A549 (cell line): ENCODE measurements at regions not wholly inside any gene's neighbourhood (a gene's known extent, or its start where the extent isn't known, plus 50 kb on each side); places are given as distances from the start of the nearest gene placed in this dataset.

ENCODE experiments used
- ATAC-seq, 2 experiments: fragments of 200-7000 bp in 1 of 2; fragments of >200 bp in 1 of 2; cut with Nextera tagmentation in 1 of 2; cut with Tn5 transposase in 1 of 2; 3 replicates each; pipeline versions ENCODE4 v1.8.0 to v1.9.1; 2018 to 2020; ENCODE audit warnings: mild to moderate bottlenecking in 1 of 2, moderate library complexity in 1 of 2
- CTCF ChIA-PET: fragments of 300-600 bp; sonication (Branson Sonifier 250); formaldehyde crosslinking; extraction: SDS; loops from one replicate; lab custom pipeline; 2021; ENCODE audit warnings: antibody characterized with exemption, inconsistent platforms; lab: Yijun Ruan, JAX
- POLR2A ChIA-PET: fragments of 350-600 bp; formaldehyde crosslinking; extraction: SDS; loops from one replicate; lab custom pipeline; 2021; ENCODE audit warnings: antibody characterized with exemption, inconsistent platforms; lab: Yijun Ruan, JAX
- DNase-seq, 2 experiments: peaks; one replicate each; pipeline versions ENCODE4 v3.0.0 to v3.0.0-alpha.2; 2011 to 2016; ENCODE audit warnings: low read depth in 1 of 2, low spot score in 1 of 2
- FAIRE-seq: peaks from 2 replicates; lab custom pipeline; 2011; peaks lifted over from hg19 to GRCh38; lab: Jason Lieb, UNC
- H3K27ac ChIP-seq, 2 experiments: fragments of >200 bp; sonication (Bioruptor Twin); formaldehyde crosslinking; 3 replicates each; pipeline ENCODE4 v1.5.1; 2016 to 2017
- H3K4me1 ChIP-seq: fragments of >200 bp; sonication (Bioruptor Twin); formaldehyde crosslinking; 3 replicates; pipeline ENCODE4 v1.6.1; 2016
- H3K4me2 ChIP-seq: fragments of >200 bp; sonication (Bioruptor Twin); formaldehyde crosslinking; 3 replicates; pipeline ENCODE4 v1.6.1; 2016
- H3K4me3 ChIP-seq: fragments of >200 bp; sonication (Bioruptor Twin); formaldehyde crosslinking; 3 replicates; pipeline ENCODE4 v1.5.1; 2016
- H3K9me3 ChIP-seq: fragments of >200 bp; sonication (Bioruptor Twin); formaldehyde crosslinking; 3 replicates; pipeline ENCODE4 v1.6.1; 2016
- CBX2 ChIP-seq: fragments of 200-600 bp; sonication (generic); IDR thresholded peaks from 2 replicates; pipeline ENCODE4 v1.6.1; 2016; ENCODE audit warnings: low read depth, mild to moderate bottlenecking, borderline replicate concordance
- CEBPB ChIP-seq, 2 experiments: fragments of >200 bp in 1 of 2; sonication (Bioruptor Twin) in 1 of 2; formaldehyde crosslinking in 1 of 2; IDR thresholded peaks; 2 replicates each; pipeline ENCODE4 v1.6.1; 2012 to 2016
- FOSL2 ChIP-seq, 2 experiments: fragments of 450-650 bp in 1 of 2; fragments of >200 bp in 1 of 2; sonication (Bioruptor Twin) in 1 of 2; formaldehyde crosslinking; IDR thresholded peaks; 2 replicates each; pipeline versions ENCODE4 v1.5.0 to v1.6.1; 2016 to 2020; ENCODE audit warnings: mild to moderate bottlenecking in 1 of 2, moderate library complexity in 1 of 2
- FOXS1 ChIP-seq: fragments of 250-450 bp; sonication (Bioruptor Pico); IDR thresholded peaks from 2 replicates; pipeline ENCODE4 v1.5.0; 2020; ENCODE audit warnings: mild to moderate bottlenecking, moderate library complexity
- HOXA7 ChIP-seq: fragments of 250-450 bp; sonication (Bioruptor Pico); IDR thresholded peaks from 2 replicates; pipeline ENCODE4 v1.5.0; 2020; ENCODE audit warnings: mild to moderate bottlenecking, moderate library complexity
- HOXB5 ChIP-seq: fragments of 250-450 bp; sonication (Bioruptor Pico); IDR thresholded peaks from 2 replicates; pipeline ENCODE4 v1.5.0; 2020; ENCODE audit warnings: mild to moderate bottlenecking, moderate library complexity
- KDM1A ChIP-seq: fragments of 200-600 bp; sonication (generic); IDR thresholded peaks from 2 replicates; pipeline ENCODE4 v1.6.1; 2016; ENCODE audit warnings: low read depth, mild to moderate bottlenecking
- KDM5A ChIP-seq: fragments of 200-600 bp; sonication (generic); IDR thresholded peaks from 2 replicates; pipeline ENCODE4 v1.6.1; 2016; ENCODE audit warnings: antibody characterized with exemption, mild to moderate bottlenecking
- RAD21 ChIP-seq, 2 experiments: fragments of >200 bp in 1 of 2; sonication (Bioruptor Twin) in 1 of 2; formaldehyde crosslinking in 1 of 2; IDR thresholded peaks in 1 of 2; conservative IDR thresholded peaks in 1 of 2; 2 replicates in 1 of 2; 3 replicates in 1 of 2; pipeline ENCODE4 v1.6.1; 2012 to 2018; ENCODE audit warnings: inconsistent platforms in 1 of 2
- RARB ChIP-seq: fragments of 250-450 bp; sonication (Bioruptor Pico); IDR thresholded peaks from 2 replicates; pipeline ENCODE4 v1.8.0; 2021; ENCODE audit warnings: mild to moderate bottlenecking, moderate library complexity
- SMC3 ChIP-seq: fragments of >200 bp; sonication (Bioruptor Twin); formaldehyde crosslinking; IDR thresholded peaks from 3 replicates; pipeline ENCODE4 v1.6.1; 2018; ENCODE audit warnings: inconsistent platforms
- TP53 ChIP-seq: fragments of 250-450 bp; sonication (Bioruptor Pico); IDR thresholded peaks from 2 replicates; pipeline ENCODE4 v1.5.0; 2021; ENCODE audit warnings: mild to moderate bottlenecking, moderate library complexity
- WGBS: methylation state at CpG from one replicate; pipeline ENCODE4 v1.1.6; 2017; ENCODE audit errors: missing lambda C conversion rate; 5-methylcytosine and 5-hydroxymethylcytosine counted together
- TF ChIP-seq, protein P1 (sequence below): fragments of >200 bp; sonication (Bioruptor Twin); formaldehyde crosslinking; IDR thresholded peaks from 3 replicates; pipeline ENCODE4 v1.5.1; 2016
- TF ChIP-seq, protein P2 (sequence below): fragments of 250-450 bp; sonication (Bioruptor Pico); IDR thresholded peaks from 2 replicates; pipeline ENCODE4 v1.5.0; 2021; ENCODE audit warnings: mild to moderate bottlenecking, moderate library complexity, borderline replicate concordance
- TF ChIP-seq, protein P3 (sequence below): IDR thresholded peaks from 2 replicates; pipeline ENCODE4 v1.6.1; 2012
- TF ChIP-seq, protein P4 (sequence below): fragments of 150-350 bp; IDR thresholded peaks from 2 replicates; pipeline ENCODE4 v1.6.1; 2014; ENCODE audit warnings: low read depth, mild to moderate bottlenecking, low read length
- TF ChIP-seq, protein P5 (sequence below): fragments of 200-600 bp; sonication (generic); IDR thresholded peaks from 2 replicates; pipeline ENCODE4 v1.6.1; 2016; ENCODE audit warnings: antibody characterized with exemption, mild to moderate bottlenecking, moderate library complexity

DNA sequence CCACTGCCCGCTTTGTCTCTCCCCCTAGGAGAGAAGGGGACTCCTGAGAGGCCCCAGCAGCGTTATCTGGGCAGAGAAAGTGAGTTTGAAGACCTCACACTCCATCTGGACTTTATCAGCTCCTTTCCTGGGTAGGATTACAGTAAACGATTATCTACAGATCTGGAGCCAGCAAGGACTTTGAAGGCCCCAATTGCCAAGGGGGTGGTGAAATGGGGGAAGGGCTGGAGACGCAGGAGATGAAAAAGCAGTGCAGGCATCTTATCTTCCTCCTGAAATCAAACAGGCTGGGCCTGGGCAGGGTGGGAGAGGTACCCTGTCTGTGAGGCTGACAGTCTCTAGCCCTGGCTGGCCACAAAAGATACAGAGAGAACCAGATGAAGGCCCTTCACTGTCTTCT, 105.8 kb upstream of the MSX2 start:
- ATAC-seq = no peak
- Histone ChIP-seq H3K4me1 (no peaks in the 10 kb centered on the region), H3K27ac (no peak overlapping the region), H3K9me3 (peaks cover 4% of the 10 kb centered on the region; the same call in 1 of the 3 replicates), H3K4me2 (no peak overlapping the region), H3K4me3 (no peak overlapping the region)
- ChIA-PET CTCF (no interaction called here), POLR2A (no interaction called here)
- 43% methylated on average over 4 of the region's 4 CpGs for WGBS
- FAIRE-seq = no peak
- TF ChIP-seq TP53 (no peak), KDM1A (no peak), CBX2 (no peak), FOXS1 (no peak), HOXA7 (CRISPR knock-in tag) (no peak), KDM5A (no peak), HOXB5 (CRISPR knock-in tag) (no peak), FOSL2 (IDR thresholded peaks at IDR 0.05) (no peak), FOSL2 (CRISPR knock-in tag; IDR thresholded peaks at IDR 0.05) (no peak)
- TF ChIP-seq, protein P1, sequence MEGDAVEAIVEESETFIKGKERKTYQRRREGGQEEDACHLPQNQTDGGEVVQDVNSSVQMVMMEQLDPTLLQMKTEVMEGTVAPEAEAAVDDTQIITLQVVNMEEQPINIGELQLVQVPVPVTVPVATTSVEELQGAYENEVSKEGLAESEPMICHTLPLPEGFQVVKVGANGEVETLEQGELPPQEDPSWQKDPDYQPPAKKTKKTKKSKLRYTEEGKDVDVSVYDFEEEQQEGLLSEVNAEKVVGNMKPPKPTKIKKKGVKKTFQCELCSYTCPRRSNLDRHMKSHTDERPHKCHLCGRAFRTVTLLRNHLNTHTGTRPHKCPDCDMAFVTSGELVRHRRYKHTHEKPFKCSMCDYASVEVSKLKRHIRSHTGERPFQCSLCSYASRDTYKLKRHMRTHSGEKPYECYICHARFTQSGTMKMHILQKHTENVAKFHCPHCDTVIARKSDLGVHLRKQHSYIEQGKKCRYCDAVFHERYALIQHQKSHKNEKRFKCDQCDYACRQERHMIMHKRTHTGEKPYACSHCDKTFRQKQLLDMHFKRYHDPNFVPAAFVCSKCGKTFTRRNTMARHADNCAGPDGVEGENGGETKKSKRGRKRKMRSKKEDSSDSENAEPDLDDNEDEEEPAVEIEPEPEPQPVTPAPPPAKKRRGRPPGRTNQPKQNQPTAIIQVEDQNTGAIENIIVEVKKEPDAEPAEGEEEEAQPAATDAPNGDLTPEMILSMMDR = no peak
- TF ChIP-seq, protein P2, sequence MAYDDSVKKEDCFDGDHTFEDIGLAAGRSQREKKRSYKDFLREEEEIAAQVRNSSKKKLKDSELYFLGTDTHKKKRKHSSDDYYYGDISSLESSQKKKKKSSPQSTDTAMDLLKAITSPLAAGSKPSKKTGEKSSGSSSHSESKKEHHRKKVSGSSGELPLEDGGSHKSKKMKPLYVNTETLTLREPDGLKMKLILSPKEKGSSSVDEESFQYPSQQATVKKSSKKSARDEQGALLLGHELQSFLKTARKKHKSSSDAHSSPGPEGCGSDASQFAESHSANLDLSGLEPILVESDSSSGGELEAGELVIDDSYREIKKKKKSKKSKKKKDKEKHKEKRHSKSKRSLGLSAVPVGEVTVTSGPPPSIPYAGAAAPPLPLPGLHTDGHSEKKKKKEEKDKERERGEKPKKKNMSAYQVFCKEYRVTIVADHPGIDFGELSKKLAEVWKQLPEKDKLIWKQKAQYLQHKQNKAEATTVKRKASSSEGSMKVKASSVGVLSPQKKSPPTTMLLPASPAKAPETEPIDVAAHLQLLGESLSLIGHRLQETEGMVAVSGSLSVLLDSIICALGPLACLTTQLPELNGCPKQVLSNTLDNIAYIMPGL = no peak
- TF ChIP-seq, protein P3, sequence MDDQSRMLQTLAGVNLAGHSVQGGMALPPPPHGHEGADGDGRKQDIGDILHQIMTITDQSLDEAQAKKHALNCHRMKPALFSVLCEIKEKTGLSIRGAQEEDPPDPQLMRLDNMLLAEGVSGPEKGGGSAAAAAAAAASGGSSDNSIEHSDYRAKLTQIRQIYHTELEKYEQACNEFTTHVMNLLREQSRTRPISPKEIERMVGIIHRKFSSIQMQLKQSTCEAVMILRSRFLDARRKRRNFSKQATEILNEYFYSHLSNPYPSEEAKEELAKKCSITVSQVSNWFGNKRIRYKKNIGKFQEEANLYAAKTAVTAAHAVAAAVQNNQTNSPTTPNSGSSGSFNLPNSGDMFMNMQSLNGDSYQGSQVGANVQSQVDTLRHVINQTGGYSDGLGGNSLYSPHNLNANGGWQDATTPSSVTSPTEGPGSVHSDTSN = no peak
- no peak for DNase-seq

DNA sequence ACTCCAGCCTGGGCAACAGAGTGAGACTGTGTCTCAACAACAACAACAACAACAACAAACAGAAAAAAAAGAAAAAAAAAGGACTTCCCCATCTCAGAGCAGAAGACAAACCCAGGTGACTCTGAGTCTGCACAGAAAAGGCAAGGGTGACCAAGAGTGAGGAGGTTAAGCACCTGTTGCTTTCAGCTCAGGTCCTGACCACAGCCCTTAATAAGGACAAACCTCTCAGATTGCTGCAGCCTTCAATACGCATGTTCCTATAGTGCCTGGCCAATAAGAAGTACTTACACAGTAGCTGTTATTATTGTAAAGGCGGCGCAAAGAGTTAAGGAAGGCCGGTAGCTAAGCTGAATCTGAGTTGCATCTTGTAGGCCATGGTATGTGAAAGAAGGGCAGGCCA, 102.3 kb upstream of the MSX2 start:
- H3K4me1 ChIP-seq = no peaks in the 10 kb centered on the region
- DNase-seq (no peak), ATAC-seq (no peak), FAIRE-seq (no peak)
- H3K9me3 ChIP-seq = no peaks in the 10 kb centered on the region
- no peak for TF ChIP-seq FOSL2 (IDR thresholded peaks at IDR 0.05)
- TF ChIP-seq FOSL2 (CRISPR knock-in tag; IDR thresholded peaks at IDR 0.05) = no peak
- TF ChIP-seq RAD21 (conservative IDR thresholded peaks at IDR 0.05 in 1 of 2, IDR thresholded peaks at IDR 0.05 in 1 of 2) = no peak
- TF ChIP-seq CEBPB (IDR thresholded peaks at IDR 0.05) = no peak
- TF ChIP-seq, protein P4, sequence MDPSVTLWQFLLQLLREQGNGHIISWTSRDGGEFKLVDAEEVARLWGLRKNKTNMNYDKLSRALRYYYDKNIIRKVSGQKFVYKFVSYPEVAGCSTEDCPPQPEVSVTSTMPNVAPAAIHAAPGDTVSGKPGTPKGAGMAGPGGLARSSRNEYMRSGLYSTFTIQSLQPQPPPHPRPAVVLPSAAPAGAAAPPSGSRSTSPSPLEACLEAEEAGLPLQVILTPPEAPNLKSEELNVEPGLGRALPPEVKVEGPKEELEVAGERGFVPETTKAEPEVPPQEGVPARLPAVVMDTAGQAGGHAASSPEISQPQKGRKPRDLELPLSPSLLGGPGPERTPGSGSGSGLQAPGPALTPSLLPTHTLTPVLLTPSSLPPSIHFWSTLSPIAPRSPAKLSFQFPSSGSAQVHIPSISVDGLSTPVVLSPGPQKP = no peak
- TF ChIP-seq RARB (CRISPR knock-in tag) = no peak
- TF ChIP-seq, protein P5, sequence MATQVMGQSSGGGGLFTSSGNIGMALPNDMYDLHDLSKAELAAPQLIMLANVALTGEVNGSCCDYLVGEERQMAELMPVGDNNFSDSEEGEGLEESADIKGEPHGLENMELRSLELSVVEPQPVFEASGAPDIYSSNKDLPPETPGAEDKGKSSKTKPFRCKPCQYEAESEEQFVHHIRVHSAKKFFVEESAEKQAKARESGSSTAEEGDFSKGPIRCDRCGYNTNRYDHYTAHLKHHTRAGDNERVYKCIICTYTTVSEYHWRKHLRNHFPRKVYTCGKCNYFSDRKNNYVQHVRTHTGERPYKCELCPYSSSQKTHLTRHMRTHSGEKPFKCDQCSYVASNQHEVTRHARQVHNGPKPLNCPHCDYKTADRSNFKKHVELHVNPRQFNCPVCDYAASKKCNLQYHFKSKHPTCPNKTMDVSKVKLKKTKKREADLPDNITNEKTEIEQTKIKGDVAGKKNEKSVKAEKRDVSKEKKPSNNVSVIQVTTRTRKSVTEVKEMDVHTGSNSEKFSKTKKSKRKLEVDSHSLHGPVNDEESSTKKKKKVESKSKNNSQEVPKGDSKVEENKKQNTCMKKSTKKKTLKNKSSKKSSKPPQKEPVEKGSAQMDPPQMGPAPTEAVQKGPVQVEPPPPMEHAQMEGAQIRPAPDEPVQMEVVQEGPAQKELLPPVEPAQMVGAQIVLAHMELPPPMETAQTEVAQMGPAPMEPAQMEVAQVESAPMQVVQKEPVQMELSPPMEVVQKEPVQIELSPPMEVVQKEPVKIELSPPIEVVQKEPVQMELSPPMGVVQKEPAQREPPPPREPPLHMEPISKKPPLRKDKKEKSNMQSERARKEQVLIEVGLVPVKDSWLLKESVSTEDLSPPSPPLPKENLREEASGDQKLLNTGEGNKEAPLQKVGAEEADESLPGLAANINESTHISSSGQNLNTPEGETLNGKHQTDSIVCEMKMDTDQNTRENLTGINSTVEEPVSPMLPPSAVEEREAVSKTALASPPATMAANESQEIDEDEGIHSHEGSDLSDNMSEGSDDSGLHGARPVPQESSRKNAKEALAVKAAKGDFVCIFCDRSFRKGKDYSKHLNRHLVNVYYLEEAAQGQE = no peak
- no peak for TF ChIP-seq SMC3
- CTCF ChIA-PET = interaction anchor here (1.1 kb wide), 1 partner anchor 14 kb away, joined by 3 read pairs; no protein-coding TSS in a partner anchor
- H3K27ac ChIP-seq = no peak overlapping the region
- no peak overlapping the region for H3K4me2 ChIP-seq
- POLR2A ChIA-PET = no interaction called here
- WGBS = 84% methylated on average over 4 of the region's 4 CpGs
- H3K4me3 ChIP-seq = no peak overlapping the region
